Omental fat pad (tissue), 3 donors: ENCODE measurements at regions not wholly inside any gene's neighbourhood (a gene's known extent, or its start where the extent isn't known, plus 50 kb on each side); places are given as distances from the start of the nearest gene placed in this dataset.

Experiments used
- ATAC-seq: fragments of 150-250 bp; one replicate; pipeline ENCODE4 v1.9.1; 2016; ENCODE audit warnings: mild to moderate bottlenecking, moderate library complexity; ENCODE audit not compliant: low FRiP score
- DNase-seq: peaks from one replicate; pipeline ENCODE4 v3.0.0-alpha.2; 2019; ENCODE audit warnings: low spot score
- CTCF ChIP-seq, 3 donors: fragments of 450-650 bp; IDR thresholded peaks; one replicate each; pipeline ENCODE4 v1.5.1; 2016 to 2017; ENCODE audit warnings: antibody characterized with exemption in 3 of 3, mild to moderate bottlenecking in 3 of 3, moderate library complexity in 2 of 3

- TF ChIP-seq CTCF (IDR thresholded peaks at IDR 0.05), result no peak
- ATAC-seq (no peak), DNase-seq (no peak)
Observed at GRCh38 chr3:43968465-43968864, 273.2 kb upstream of the TOPAZ1 start.

GRCh38 chr3:43969944-43970343, 271.7 kb upstream of the TOPAZ1 start:
- ATAC-seq, result no peak
- no peak for DNase-seq
- no peak for TF ChIP-seq CTCF (IDR thresholded peaks at IDR 0.05)

- no peak for TF ChIP-seq CTCF (IDR thresholded peaks at IDR 0.05)
- no peak for DNase-seq
- ATAC-seq, result no peak
Observed at GRCh38 chr3:43970351-43970750, 271.3 kb upstream of the TOPAZ1 start.

GRCh38 chr3:43970920-43971319, 270.8 kb upstream of the TOPAZ1 start:
- no peak for ATAC-seq
- TF ChIP-seq CTCF (IDR thresholded peaks at IDR 0.05), result no peak
- DNase-seq, result no peak

GRCh38 chr3:43971486-43971885, 270.2 kb upstream of the TOPAZ1 start:
- no peak for TF ChIP-seq CTCF (IDR thresholded peaks at IDR 0.05)
- ATAC-seq (no peak), DNase-seq (no peak)

GRCh38 chr3:43978708-43979107, 263.0 kb upstream of the TOPAZ1 start:
- TF ChIP-seq CTCF (IDR thresholded peaks at IDR 0.05), result no peak
- ATAC-seq, result no peak
- DNase-seq, result no peak

- ATAC-seq (no peak), DNase-seq (no peak)
- TF ChIP-seq CTCF (IDR thresholded peaks at IDR 0.05), result no peak
Observed at GRCh38 chr3:43979645-43980044, 262.0 kb upstream of the TOPAZ1 start.
